GM19023 (cell line): ENCODE measurements at regions not wholly inside any gene's neighbourhood (a gene's known extent, or its start where the extent isn't known, plus 50 kb on each side); places are given as distances from the start of the nearest gene placed in this dataset.

Source experiments
- ATAC-seq: cut with Tn5 transposase; IDR thresholded peaks from one replicate; pipeline ENCODE4 v1.9.1; 2021; ENCODE audit warnings: mild to moderate bottlenecking, moderate library complexity; ENCODE audit not compliant: unreplicated experiment

GRCh38 chr13:47523771-47524170 lies 477.3 kb downstream of the SUCLA2 start:
- ATAC-seq = no peak

- no peak for ATAC-seq
Observed at GRCh38 chr13:47521890-47522487, 479.1 kb downstream of the SUCLA2 start.

- no peak for ATAC-seq
Observed at GRCh38 chr13:47519626-47520025, 481.4 kb downstream of the SUCLA2 start.

GRCh38 chr13:47518530-47518929 lies 482.5 kb downstream of the SUCLA2 start:
- no peak for ATAC-seq

- no peak for ATAC-seq
Observed at GRCh38 chr13:47511647-47512046, 489.4 kb downstream of the SUCLA2 start.

GRCh38 chr13:47508527-47509228 lies 492.4 kb downstream of the SUCLA2 start:
- ATAC-seq = no peak

GRCh38 chr13:47503475-47503874 lies 497.6 kb downstream of the SUCLA2 start:
- ATAC-seq = no peak

- no peak for ATAC-seq
Observed at GRCh38 chr13:47502166-47502565, 498.9 kb downstream of the SUCLA2 start.

GRCh38 chr13:47499358-47500150 lies 501.5 kb downstream of the SUCLA2 start:
- no peak for ATAC-seq

- ATAC-seq = no peak
Observed at GRCh38 chr13:47484548-47484947, 516.5 kb downstream of the SUCLA2 start.

GRCh38 chr13:47481536-47481935 lies 519.5 kb downstream of the SUCLA2 start:
- ATAC-seq = no peak

- ATAC-seq = no peak
Observed at GRCh38 chr13:47480951-47481350, 520.1 kb downstream of the SUCLA2 start.

- no peak for ATAC-seq
Observed at GRCh38 chr13:47480121-47480520, 521.0 kb downstream of the SUCLA2 start.

- no peak for ATAC-seq
Observed at GRCh38 chr13:47478985-47479384, 522.1 kb downstream of the SUCLA2 start.

GRCh38 chr13:47475441-47475948 lies 525.6 kb downstream of the SUCLA2 start:
- no peak for ATAC-seq

- ATAC-seq = no peak
Observed at GRCh38 chr13:47474839-47475238, 526.2 kb downstream of the SUCLA2 start.

GRCh38 chr13:47474326-47474725 lies 526.7 kb downstream of the SUCLA2 start:
- no peak for ATAC-seq

- no peak for ATAC-seq
Observed at GRCh38 chr13:47472516-47472915, 528.6 kb downstream of the SUCLA2 start.

- no peak for ATAC-seq
Observed at GRCh38 chr13:47463726-47464125, 537.3 kb downstream of the SUCLA2 start.

- no peak for ATAC-seq
Observed at GRCh38 chr13:47463002-47463401, 538.1 kb downstream of the SUCLA2 start.

GRCh38 chr13:47461816-47462215 lies 539.3 kb downstream of the SUCLA2 start:
- no peak for ATAC-seq

GRCh38 chr13:47459512-47459911 lies 541.6 kb downstream of the SUCLA2 start:
- no peak for ATAC-seq
